HG02610 (cell line): ENCODE measurements at regions not wholly inside any gene's neighbourhood (a gene's known extent, or its start where the extent isn't known, plus 50 kb on each side); places are given as distances from the start of the nearest gene placed in this dataset.
"Not testable (repeated sequence)": the region's sequence is repeated elsewhere in the genome, so short reads cannot be mapped to it uniquely, and the experiment has no call there.

Experiments used
- ATAC-seq: cut with Tn5 transposase; IDR thresholded peaks from one replicate; pipeline ENCODE4 v1.9.1; 2021; ENCODE audit warnings: mild to moderate bottlenecking, moderate library complexity; ENCODE audit not compliant: unreplicated experiment

DNA sequence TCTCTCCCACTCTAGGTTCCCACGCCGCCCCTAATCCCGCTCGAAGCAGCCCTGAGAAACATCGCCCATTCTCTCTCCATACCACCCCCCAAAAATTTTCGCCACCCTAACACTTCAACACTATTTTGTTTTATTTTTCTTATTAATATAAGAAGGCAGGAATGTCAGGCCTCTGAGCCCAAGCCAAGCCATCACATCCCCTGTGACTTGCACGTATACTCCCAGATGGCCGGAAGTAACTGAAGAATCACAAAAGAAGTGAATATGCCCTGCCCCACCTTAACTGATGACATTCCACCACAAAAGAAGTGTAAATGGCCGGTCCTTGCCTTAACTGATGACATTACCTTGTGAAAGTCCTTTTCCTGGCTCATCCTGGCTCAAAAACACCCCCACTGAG is 127.2 kb upstream of the ADCY2 start:
- not testable (repeated sequence) for ATAC-seq

DNA sequence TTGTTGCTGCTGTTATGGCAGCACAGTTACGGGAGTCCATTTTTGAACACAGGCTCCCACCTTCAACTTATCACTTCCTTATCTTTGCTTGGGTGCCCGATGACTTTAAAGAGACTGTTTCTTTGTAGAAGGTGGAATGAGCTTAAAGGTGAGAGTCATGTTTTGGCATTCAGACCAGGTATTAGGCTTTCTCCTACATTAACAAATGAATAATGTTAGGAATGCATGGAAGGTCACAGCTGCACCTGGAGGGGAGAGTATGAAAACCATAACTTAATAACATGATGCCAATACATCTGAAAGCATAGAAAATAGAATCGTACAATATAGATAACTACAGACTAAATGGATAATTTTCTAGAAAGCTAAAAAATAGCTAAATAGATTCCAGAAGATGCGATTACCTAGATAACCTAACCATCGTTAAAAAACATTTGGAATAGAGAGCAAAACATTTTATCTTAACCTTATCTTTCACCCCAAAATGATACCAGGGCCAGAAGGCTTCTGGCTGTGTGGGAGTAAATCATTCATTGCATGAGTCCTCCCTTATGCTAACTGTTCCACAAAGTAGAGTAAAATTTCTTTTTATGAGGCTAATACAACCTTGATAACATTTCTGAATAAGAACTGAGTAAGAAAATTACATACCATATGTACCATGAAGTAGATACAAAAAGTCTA is 126.2 kb upstream of the ADCY2 start:
- no peak for ATAC-seq

DNA sequence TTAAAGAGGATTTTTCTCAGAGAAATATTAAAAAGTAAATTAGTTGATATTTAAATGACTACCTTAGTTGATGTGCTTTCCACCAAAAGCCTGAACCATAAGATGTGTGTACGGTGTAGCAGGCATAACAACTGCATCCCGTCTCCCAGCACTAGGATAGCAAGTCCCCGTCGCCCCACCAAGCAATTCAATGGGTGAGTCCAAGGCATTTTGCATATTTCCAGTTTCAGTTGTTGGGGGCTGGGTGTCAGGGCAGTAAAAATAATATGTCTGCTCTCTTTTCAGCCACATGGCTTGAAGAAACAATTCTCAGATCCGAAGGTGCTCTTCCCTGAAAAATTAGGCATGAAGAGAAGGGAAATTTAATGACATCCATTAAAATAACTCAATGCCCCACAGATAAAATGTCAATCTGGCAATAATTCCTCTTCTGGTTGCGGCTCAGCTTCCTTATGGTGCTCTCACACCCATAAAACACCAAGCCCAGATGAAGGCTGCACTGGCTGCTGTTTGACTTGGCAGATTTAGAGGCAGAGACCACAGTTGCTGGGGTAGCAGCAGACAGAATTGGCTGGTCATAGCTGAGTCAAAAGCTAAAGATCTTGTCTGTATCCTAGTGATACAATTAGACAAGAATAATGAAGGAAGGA is 124.4 kb upstream of the ADCY2 start:
- no peak for ATAC-seq

DNA sequence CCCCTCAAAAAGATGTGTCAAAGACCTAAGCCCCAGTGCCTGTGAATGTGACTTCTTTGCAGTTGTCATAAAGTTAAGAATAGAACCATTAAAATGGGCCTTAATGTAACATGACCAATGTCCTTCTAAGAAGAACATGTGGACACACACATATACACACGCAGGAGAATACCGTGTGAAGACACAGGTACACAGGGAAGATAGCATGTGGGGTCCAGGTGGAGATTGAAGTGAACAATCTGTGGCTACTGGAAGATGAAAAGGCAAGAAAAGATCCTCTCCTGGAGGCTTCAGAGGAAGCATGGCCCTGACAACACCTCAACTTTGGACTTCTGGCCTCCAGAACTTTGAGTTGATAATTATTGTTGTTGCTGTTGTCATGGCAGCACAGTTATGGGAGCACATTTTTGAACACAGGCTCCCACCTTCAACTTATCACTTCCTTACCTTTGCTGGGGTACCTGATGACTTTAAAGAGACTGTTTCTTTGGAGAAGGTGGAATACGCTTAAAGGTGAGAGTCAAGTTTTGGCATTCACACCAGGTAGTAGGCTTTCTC is 123.5 kb upstream of the ADCY2 start:
- no peak for ATAC-seq

DNA sequence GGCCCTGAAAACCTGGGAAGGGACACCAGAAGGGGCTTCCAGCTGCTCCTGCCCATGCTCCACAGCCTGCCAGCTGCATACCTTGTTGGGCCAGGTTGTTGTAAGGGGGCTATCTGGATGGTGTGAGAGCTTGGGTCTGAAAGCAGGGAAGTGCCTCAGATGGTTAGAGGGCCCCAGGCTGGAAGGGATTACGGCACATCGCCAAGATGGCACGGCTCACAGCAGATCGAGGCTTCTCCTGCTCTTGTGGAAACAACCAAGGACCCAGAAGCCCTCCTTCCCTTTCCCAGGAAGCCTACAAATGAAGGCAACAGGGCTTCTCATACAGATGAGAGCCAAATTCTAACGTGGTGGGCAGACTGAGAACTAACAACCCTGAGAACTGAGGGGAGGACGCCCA is 121.7 kb upstream of the ADCY2 start:
- no peak for ATAC-seq

DNA sequence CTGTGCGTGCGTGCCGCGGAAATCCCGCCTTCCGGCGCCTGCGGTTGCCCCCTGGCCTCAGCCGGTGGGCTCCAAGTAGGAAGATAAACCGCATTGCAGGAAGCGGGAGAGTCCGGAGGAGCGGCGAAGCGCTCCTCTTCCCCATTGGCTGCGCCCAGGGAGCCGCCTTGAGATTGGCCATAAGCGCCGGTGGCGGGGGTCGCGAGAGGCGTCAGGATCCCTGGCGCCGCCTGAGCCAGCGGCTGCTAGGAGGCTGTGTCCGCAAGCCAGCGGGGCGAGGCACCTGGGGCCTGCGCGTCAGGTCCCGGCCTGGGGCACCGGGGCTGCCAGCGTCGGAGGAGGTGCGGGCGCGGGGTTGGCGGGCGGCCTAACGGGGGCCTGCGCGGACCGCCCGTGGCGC is 106.3 kb upstream of the ADCY2 start:
- ATAC-seq: not testable (repeated sequence)

DNA sequence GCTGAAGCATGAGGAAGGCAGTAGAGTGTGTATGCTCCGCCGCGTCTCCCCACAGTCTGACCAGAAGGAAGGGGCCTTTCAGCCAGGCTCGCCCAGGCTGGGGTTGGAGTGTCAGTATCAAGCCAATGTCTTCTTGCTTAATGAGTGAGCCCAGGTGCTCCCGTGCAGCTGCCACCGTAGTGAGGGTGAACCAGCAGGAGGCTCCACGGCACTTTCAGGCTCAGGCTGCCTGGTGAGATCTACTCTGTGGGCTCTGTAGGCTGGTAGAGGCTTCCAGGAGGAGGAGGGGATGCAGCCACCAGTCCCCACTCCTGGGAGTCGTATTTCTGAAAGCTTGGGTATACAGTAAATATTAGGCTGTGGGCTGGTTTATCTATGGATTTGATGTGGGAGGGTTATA is 98.1 kb upstream of the ADCY2 start:
- not testable (repeated sequence) for ATAC-seq

DNA sequence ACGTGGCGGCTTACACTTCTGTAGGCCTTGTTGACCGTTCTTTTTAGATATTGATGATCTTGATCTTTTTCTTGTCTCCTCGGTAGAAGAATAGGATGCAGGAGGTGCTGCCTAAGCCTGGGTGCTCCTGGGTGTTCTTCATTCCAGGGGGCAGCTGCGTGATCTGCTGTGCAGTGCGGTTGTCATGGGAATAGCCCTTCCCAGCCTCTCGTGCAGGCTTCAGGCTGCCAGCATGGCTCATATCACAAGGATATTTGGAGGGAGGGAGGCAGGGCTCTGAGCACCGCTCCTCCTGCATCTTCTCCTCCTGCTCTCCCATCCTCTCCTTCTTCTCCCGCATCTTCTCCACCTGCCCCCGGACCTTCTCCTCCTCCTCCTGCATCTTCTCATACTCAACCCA is 96.2 kb upstream of the ADCY2 start:
- not testable (repeated sequence) for ATAC-seq

DNA sequence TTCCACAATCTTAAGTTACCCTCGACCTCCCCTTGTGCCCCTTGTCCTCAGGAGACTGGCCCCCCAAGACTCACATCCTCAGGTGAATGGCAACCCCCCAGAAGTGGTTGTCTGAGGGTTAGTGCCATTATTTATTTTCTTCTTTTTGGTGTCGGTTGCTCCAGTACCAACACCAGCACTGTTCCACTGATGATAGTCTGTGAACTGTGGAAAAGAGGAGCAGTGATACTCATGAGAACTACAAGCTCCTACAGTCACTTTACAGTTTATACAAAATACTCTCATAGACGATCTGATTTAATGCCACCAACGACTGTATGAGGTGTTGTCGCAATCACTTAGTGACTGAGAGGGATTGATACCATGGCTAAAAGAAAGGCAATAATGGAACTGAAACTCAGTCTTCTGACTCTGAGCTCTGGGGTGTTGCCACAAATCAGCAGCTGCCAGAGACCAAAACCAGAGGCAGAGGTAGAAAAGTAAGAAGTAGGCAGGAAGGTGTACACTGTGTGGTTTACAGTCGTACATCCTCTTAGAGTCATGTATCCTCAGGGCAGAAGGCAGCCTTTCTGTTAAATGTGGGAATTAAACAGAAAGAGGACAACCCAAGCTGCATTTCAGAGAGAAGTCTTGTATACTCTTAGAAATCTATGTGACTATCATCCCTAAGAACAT is 90.8 kb upstream of the ADCY2 start:
- not testable (repeated sequence) for ATAC-seq

DNA sequence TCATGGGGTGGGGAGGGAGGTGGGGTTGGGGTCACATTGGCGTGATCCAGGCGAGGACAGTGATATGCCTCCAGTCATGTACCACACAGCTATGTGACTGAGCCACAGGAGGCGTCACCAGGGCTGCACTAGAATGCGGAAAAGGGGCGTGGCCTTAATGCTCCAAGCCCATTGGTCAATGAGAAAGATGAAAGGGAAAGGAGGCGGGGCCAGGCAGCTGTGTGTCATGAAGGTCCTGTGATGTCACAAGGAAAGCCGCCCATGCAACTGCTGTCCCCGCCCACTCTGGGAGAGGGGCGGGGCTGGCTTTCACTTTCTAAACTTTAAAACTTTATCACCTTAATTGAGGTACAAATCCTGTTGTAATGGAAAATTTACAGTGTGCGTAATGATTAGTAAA is 89.4 kb upstream of the ADCY2 start:
- ATAC-seq: not testable (repeated sequence)

DNA sequence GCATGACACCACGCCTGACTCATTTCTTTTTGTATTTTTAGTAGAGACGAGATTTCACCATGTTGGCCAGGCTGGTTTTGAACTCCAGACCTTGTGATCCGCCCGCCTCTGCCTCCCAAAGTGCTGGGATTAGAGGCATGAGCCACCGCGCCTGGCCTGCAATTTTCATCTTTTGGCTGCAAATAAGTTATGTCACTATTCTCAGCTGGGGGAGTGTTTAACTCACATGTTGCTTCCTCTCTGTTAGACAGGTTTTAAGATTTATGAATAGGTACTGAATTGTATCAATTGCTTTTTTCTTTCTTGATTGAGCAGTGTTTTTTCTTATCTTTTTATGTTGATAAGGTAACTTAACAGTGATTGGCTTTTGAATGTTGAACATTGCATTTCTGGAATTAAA is 88.2 kb upstream of the ADCY2 start:
- not testable (repeated sequence) for ATAC-seq

DNA sequence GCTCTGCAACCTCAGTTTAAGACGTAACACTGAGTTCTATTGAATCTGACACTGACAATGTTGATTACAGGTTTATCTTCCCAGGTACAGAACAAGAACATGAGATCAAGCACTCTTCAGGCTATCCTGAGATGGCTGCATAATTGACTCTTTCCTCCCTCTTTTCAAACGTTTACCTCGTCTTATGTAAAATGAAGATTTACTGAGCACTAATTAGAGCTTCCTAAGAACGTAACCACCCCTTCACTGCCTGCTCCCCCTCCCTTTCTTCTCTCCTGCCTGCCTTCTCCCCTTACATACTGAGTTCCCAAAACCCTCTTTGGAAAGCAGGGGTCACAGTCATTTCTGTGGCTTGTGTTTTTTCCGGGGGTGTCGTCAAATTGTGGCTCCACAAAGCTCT is 86.2 kb upstream of the ADCY2 start:
- not testable (repeated sequence) for ATAC-seq

DNA sequence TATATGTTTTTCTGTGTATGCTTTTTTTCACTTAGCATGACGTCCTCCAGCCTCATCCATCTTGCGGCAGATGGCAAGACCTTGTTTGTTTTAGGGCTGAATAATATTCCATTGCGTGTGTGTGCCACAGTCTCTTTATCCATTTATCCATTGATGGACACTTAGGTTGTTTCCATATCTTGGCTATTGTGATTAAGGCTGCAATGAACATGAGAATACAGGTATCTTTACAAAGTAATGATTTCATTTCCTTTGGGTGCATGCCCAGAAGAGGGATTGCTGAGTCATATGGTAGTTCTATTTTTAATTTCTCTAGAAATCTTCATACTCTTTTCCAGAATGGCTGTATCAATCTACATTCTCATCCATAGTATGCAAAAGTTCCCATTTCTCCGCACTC is 85.3 kb upstream of the ADCY2 start:
- not testable (repeated sequence) for ATAC-seq

DNA sequence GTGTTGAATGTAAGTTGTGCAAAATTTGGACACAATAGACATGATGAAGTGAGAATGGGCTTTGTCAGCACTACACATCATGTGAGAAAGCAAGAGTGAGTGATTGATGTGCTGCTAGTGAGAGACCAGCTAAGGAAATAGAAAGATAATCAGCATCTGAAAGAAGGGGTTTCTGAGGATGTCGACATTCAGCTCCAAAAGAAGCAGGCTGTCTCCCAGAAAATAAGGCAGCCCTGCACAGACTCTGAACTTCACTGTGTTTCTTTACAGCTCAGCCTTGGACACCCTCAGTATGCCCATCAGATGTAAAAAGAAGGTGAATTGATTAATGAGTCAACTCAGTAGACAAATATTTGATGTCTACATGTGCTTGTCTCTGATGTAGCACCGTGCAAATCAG is 80.8 kb upstream of the ADCY2 start:
- ATAC-seq: no peak

DNA sequence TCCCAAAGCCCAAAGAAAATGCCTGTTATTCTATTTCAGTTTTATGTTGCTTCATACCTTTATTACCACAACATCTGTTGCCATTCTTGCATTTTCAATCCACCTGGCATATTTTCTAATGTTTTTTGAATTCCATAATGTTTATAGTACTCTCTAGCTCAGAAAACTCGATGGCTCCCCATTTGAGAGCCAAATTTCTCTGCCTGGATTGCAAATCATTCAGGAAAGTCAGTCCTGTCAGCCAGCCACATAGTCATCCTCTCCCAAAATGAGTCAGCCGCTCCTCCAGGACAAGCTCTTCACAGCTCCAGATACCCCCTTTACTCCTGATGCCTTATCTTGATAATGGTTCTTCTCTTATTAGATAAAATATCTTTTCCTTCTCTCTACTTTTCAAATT is 78.2 kb upstream of the ADCY2 start:
- ATAC-seq: no peak

DNA sequence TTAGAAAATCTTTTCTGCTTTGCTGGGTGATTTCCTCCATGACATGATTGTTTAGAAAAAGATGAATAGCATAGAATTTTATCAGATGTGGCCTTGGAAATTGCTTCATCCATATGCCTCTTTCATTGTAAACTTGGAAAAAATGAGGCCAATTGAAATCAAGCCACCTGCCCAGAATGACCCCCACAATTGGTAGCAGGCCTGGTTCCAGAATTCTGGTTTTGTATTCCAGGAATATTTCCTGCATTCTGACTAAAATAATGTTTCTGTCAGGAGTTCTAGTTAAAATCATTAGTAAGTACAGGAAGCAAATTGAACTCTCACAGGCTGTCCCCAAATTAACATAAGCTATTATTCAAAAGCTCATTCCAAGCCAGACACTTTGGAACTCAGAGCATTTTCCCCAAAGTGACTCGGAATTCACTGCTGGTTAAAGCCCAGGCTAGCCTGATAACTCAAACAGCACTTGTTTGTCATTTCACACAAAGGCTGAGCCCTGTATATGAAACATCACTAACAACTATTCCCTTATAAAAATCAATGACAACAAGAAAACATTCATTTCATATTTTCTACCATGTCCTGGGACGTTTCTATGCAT is 75.1 kb upstream of the ADCY2 start:
- no peak for ATAC-seq

DNA sequence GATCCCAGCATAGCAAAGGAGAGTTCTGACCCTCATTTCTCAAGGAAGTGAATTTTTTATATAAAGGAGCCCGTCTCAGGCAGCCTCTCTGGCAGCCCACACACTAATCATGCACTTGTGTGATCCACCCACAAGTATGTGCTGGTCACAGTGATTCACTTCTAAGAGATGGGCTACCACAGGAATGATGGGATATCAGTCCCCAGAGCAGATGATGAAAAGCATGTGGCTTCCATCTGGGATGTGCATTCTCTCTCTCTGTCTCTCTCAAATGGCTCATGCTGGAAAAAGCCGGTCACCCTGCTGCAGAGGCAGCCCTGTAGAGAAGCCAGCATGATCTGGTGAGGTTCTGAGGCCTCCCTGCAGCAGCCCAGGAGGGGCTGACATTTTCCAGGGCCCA is 74.2 kb upstream of the ADCY2 start:
- no peak for ATAC-seq

DNA sequence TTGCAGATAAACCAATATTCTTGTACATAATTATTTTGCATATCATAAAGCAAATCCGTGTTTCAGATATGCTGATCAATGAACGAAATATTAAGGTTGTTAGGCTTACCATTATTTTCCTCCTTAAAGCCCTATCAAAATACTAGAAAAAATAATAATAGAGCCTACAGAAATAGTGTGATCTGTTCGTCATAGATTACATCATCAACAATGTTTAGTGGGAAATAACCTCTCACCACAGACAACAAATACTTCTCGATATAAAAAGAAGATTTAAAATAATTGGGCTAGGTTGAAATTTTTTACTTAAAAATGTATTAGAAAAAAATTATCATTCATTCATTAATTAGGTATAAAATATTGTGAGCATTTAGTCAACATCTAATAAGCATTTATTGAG is 71.0 kb upstream of the ADCY2 start:
- no peak for ATAC-seq

DNA sequence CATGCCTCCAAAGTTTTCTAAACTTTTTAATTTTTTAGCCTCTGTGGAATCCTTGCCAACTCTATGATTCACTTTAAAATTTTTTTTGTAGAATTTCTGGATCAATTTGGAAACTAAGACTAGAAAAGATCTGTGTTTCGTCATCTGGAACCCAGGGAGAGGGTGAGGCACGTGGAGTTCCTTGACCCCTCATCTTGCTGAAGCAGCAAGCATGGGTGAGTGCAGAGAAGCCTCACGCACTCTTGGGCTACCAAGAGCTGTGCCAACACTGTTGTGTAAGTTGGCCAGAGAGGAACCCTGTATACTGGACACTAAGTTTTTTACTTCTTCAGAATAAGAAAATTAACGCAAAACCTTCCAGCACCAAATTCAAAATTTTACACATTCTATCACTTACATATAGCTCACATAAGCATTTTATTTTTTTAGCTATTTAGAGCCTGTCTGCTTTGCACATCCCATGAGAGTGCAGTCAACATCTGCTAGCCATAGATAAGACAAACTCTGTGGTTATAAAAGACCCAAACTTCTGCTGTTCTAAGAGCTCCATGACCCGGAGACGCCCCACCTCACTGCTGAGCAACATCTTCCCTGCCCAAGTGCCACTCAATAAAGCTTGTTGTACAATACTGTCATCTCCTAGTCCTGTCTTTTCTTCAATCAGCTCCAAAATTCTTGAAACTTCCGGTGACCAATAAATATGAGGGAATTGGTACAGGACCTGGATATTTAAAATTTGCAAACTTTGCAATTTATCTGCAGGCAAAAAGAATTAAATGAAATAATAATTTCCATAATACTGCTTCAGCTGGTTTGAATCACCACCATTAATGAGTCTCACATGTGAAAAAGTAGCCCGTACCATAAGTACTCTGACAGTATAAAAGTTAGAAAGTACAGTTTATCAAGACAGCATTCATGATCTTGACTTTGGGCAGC is 69.7 kb upstream of the ADCY2 start:
- no peak for ATAC-seq

DNA sequence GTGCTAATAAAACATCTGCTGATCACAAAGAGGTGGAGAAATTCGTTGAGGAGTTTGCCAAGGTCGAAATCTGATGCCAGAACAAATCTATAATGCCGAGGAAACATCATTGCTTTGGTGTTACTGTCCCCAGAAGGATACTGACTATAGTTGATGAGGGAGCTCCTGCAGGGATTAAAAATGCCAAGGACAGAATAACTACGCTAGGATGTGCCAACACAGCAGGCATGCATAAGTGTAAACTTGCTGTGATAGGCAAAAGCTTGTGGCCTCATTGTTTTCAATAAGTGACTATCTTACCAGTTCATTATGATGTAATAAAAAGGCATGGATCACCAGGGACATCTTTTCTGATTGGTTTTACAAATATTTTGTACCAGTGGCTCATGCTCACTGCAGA is 66.8 kb upstream of the ADCY2 start:
- ATAC-seq: no peak
